H1 (cell line): ENCODE measurements at regions not wholly inside any gene's neighbourhood (a gene's known extent, or its start where the extent isn't known, plus 50 kb on each side); places are given as distances from the start of the nearest gene placed in this dataset.

Source experiments
- CTCF ChIP-seq, 3 experiments: IDR thresholded peaks; 1 replicate in 2 of 3; 2 replicates in 1 of 3; pipeline versions ENCODE4 v1.5.1 to v1.6.1; 2011; ENCODE audit warnings: low read length in 3 of 3, mild to moderate bottlenecking in 3 of 3, inconsistent platforms in 2 of 3, low read depth in 1 of 3, moderate library complexity in 1 of 3; ENCODE audit not compliant: insufficient read depth in 1 of 3; ENCODE audit errors: control extremely low read depth in 1 of 3
- SP1 ChIP-seq: IDR thresholded peaks from 2 replicates; pipeline ENCODE4 v1.6.1; 2011; ENCODE audit warnings: low read depth, low read length
- SRF ChIP-seq: IDR thresholded peaks from 2 replicates; pipeline ENCODE4 v1.6.1; 2011; ENCODE audit warnings: mild to moderate bottlenecking, low read depth, low read length, moderate library complexity

GRCh38 chr2:150784389-150784788 is 296.9 kb upstream of the RND3 start:
- no peak for TF ChIP-seq SP1
- no peak for TF ChIP-seq CTCF (IDR thresholded peaks at IDR 0.05; ENCODE audit: control extremely low read depth in 1 of 3, insufficient read depth in 1 of 3, low read depth in 1 of 3, low read length in 3 of 3)
- TF ChIP-seq SRF, result no peak
